GM21723 (cell line): ENCODE measurements at regions not wholly inside any gene's neighbourhood (a gene's known extent, or its start where the extent isn't known, plus 50 kb on each side); places are given as distances from the start of the nearest gene placed in this dataset.
"Not testable (repeated sequence)": the region's sequence is repeated elsewhere in the genome, so short reads cannot be mapped to it uniquely, and the experiment has no call there.

ENCODE experiments used
- ATAC-seq: cut with Tn5 transposase; IDR thresholded peaks from one replicate; pipeline ENCODE4 v1.9.1; 2021; ENCODE audit warnings: mild to moderate bottlenecking, moderate library complexity; ENCODE audit not compliant: unreplicated experiment

GRCh38 chr13:33545492-33545891 is 259.9 kb upstream of the STARD13 start:
- ATAC-seq, result no peak

DNA sequence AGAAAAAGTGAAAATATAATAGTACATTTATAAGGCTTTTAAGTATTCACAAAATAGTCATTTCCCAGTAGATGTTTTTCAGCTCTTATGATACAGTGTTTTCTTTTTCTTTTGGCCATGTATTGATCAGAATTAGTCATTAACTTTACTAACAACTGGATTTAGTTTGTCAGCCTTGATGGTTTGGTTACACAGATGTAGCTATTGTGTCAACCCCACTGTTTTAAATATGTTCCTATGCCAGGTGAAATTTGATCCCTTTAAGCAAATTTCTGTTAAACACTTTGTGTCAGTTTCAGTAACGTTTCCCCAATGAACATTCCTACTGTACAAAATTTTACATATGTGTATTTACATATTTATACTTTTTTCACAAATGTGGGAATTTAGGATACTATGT is 261.5 kb upstream of the STARD13 start:
- ATAC-seq, result no peak

DNA sequence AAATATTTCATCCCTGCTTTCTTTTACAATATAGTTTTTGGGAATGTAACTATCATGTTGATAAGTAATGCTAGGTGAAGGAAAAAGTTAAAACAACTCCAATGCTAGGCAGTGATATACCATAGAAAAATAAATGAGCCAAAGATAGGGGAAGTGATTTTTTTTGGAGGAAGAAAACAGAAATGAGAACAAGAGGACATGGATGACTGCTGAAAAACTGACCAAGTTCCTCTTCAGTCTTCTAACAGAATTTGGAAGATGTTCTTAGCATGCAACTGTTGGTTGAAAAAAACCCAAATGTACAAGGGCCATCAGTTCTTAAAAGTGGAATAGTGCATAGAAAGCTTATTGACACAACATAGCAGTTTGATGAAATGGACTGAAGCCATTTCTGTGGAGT is 262.5 kb upstream of the STARD13 start:
- no peak for ATAC-seq

- ATAC-seq, result no peak
Measured at GRCh38 chr13:33550276-33550675, 264.7 kb upstream of the STARD13 start.

DNA sequence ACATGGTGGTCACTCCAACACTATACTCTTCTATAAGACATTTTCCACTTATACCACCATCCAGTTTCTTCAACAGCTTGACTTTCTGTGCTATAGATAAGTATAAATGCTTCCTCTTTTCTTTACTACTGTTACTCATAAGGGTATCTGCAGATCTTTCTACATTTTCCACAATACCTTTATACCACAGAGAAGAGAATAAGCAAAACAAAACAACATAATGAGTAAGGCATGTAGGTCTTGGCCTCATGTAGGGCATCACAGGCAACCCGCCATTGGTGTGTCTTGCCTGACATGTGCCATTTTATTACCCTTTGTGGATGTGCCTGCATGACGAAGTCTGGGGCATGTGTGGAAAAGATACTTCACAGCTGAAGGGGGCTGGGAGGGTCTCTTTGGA is 265.3 kb upstream of the STARD13 start:
- no peak for ATAC-seq

- ATAC-seq, result peak; percentile 85
Measured at GRCh38 chr13:33554919-33555791, 262.8 kb upstream of the RFC3 start.

DNA sequence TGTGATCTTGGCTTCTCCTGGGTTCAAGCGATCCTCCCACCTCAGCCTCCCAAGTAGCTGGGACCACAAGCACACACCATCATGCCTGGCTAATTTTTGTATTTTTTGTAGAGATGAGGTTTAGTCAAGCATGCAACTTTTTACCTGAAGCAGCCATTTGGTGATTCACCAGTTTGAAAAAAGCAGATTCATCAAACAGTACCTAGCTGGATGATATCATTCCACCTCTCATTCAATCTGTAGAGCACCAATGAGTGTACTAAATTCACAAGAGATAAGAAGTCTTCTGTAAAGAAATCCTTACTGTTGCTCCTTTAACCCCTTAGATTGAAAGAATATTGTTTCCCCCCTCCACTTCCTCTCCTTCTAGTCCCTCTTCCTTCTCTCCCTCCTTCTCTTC is 261.1 kb upstream of the RFC3 start:
- ATAC-seq, result no peak

- no peak for ATAC-seq
Measured at GRCh38 chr13:33560726-33561125, 257.2 kb upstream of the RFC3 start.

- ATAC-seq, result no peak
Measured at GRCh38 chr13:33561627-33562026, 256.3 kb upstream of the RFC3 start.

DNA sequence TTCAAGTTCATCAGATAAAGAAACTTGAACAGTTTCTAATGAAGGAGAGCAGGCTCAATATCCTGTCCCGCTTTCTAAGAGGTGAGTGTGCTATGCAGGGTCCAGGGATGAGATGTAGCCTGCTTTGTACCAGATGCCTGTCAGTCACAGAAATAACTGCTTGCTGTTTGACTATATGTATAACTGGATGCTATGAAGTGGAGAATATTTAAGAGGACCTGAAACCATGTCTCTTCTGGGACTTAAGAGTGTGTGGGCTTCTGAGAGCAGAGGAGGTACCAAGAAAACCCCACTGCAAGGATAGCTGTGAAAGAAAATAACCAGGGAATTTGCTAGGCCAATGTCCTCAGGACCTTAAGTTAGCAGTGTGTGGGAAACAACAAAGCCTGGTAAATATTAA is 246.3 kb upstream of the RFC3 start:
- peak; percentile 80 for ATAC-seq

- ATAC-seq, result not testable (repeated sequence)
Measured at GRCh38 chr13:33572322-33572721, 245.6 kb upstream of the RFC3 start.

- no peak for ATAC-seq
Measured at GRCh38 chr13:33575378-33575777, 242.6 kb upstream of the RFC3 start.

DNA sequence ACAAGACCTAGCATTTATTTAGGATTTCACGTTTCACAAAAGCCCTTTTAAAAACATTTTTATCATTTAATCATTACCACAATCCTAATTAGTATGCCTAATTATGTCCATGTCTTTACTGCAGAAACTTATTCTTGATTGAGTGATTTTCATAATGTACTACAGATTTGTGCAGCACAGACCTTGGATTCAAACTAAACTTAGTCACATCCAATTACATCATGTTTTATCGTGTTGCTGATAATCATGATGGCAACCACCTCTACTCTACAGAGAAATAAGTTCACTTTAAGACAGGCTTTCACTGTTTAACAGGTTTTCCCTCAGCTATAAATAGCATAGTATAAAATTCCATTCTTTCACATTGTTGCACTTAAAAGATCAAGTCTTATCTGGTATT is 240.9 kb upstream of the RFC3 start:
- ATAC-seq, result no peak

- ATAC-seq, result no peak
Measured at GRCh38 chr13:33578786-33579185, 239.2 kb upstream of the RFC3 start.

DNA sequence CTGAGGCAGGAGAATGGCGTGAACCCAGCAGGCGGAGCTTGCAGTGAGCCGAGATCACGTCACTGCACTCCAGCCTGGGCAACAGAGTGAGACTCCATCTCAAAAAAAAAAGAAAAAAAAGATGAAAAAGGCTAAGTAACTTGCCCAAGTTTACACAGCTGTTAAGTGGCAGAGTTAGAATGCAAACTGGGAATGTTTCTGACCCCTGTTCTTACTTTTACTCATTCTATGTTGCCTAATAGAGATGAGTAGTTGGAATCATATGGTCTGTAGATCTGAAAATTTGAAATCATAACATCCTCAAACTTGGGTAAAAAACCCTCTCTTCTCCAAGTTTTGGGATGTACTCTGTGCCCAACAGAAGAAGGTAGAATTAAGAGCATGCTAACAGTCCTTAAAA is 235.8 kb upstream of the RFC3 start:
- no peak for ATAC-seq

- ATAC-seq, result no peak
Measured at GRCh38 chr13:33583398-33583797, 234.6 kb upstream of the RFC3 start.

- no peak for ATAC-seq
Measured at GRCh38 chr13:33590936-33591335, 227.0 kb upstream of the RFC3 start.

DNA sequence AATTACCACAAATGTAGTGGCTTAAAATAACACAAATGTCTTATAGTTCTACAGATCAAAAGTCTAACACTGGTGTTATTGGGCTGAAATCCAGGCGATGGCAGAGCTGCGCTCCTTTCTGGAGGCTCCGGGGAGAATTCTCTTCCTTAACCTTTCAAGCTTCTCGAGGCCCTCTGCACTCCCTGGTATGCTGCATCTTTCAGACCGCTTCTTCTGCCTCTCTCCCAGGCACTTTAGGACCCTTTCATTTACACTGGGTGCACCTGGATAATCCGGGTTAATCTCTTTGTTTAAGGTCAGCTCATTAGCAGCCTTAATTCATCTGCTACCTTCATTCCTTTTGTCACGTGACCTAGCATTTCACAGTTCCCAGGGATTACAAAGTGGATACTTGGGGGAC is 211.3 kb upstream of the RFC3 start:
- ATAC-seq, result no peak

GRCh38 chr13:33610438-33611120 is 207.4 kb upstream of the RFC3 start:
- no peak for ATAC-seq

- ATAC-seq, result no peak
Measured at GRCh38 chr13:33611121-33611805, 206.7 kb upstream of the RFC3 start.
